GM18951 (cell line): ENCODE measurements at regions not wholly inside any gene's neighbourhood (a gene's known extent, or its start where the extent isn't known, plus 50 kb on each side); places are given as distances from the start of the nearest gene placed in this dataset.

Experiments
- POLR2A ChIP-seq: IDR thresholded peaks from 4 replicates; pipeline ENCODE4 v1.6.1; 2011; ENCODE audit warnings: mild to moderate bottlenecking; ENCODE audit not compliant: insufficient read length, insufficient read depth; ENCODE audit errors: extremely low read depth
- in situ Hi-C: fragments of 300-500 bp; cut with MboI; formaldehyde crosslinking; loops from one replicate; pipeline ENCODE4 v1.12.0; 2022; ENCODE audit warnings: low sequenced_read_pairs, mixed read lengths, inconsistent platforms; ENCODE audit not compliant: unreplicated experiment

DNA sequence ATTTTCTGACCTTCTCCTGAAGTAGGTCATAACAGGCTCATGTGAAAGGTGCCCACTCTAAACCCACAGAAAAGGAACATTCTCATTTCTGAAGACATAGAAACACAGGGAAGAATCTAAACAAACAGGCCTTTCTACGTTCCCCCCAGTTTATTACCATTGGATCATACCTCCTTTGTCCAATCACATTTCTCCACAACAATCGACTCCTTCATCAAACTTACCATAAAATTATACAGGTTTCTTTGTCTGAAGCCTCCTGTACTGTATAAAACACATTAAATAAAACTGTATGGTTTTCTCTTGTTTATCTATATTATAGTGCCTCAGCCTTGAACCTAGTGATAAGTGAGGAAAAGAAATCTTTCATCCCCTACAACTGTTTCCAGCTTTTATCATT lies 340.7 kb downstream of the ENC1 start:
- in situ Hi-C loops, result no loop called here
- no peak for TF ChIP-seq POLR2A

DNA sequence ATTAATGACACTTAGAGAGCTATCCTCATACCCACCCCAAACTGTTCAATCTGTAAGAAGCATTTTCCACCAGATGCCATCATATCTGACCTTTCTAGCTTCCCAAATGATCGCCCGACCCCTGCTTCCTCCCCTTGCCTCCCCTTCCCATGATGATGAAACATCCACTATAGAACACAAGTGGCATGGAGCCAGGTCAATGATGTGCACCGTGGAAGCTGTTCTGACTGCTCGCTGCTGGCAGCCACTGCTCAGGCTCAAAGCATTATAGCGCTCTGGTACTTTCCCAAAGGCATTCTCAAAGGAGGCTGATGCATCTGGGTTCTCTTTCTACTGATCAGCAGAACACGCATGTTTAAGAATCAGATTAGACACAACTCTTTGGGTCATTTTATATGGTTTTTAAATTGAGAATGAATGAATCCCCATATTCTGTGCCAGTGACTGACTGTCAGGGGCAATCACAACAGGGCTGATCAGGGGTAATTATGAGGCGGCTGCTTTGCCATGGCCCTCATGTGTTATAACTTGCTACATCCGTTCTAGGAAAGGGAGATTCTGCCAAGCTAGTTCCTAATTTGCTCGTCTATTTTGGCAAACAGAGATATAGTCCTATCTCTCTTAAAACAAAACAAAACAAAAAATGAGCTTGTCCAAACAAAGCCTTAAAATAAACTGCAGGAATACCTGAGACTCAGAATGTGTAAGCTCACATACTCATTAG lies 343.7 kb downstream of the ENC1 start:
- TF ChIP-seq POLR2A, result no peak
- in situ Hi-C loops, result no loop called here

DNA sequence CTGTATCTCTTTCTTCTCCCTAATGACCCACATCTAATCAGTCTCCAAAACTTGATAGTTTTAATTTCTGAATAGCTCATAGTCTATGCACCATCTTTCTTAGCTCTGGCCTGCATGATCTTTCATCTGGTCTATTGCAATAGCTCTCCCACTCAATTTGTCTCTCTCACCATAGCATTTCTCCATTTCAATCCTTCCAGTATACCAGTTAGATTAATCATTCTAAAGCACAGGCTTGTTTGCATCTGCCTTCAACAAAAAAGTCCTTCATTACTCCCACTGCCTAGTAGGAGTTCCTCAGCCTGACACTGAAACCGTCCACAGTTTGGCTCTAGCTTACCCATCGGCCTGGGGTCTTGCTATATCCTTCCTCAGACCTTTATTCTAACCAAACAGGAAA lies 344.9 kb downstream of the ENC1 start:
- no peak for TF ChIP-seq POLR2A
- in situ Hi-C loops, result no loop called here

DNA sequence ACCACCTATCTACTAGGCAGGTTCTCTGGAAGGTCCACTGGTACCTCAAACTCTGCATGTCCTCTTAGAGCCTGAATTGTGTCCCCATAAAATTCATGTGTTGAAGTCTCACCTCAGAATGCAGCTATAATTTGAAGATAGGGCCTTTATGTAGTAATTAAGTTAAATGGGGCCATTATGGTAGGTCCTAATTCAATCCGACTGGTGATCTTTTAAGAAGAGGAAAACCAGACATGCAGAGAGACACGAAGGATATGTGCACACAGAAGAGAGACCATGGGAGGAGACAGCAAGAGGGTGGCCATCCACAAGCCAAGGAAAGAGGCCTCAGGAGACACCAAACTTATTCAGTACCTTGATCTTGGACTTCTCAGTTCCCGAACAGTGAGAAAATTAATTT lies 345.4 kb downstream of the ENC1 start:
- no peak for TF ChIP-seq POLR2A
- in situ Hi-C loops, result no loop called here

DNA sequence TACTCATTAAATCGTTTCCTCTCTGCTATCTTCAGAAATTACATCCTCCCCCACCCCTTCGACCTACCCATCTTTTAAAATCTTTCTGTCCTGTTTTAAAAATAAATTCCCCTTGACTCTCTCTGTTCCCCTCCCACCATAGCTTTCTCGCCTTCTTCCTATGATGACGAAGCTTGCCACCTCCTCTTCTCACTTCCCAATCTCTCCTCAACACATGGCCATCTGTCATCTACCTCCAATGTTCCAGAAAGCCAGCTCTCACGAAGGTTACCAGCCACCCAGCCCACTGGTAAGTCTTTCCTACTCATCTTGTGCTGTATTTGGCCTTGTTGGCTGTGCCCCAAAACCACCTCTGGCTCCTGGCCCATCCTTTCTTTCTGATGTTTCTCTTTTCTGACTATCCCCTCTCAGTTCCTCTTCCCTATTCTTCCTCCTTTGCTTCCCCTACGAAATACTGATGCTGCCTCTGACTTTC lies 346.3 kb downstream of the ENC1 start:
- TF ChIP-seq POLR2A, result no peak
- in situ Hi-C loops, result no loop called here

DNA sequence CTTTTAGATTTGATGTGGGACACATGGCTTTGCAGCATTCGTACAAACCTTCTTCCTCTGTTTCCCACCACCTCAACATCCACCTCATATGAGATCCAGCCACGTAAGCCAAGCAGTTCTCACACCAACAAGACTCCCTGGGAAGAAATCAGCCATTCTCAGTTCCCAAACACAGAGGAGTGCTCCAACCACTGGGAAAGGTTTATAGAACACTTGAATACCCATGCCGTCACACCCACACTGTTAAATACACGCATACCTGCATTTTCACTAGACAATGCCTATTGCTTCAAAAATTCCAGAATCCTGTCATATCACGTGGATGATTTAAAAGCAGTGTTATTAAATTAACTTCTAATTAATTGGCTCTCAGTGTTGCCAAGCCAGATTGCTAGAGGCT lies 347.3 kb downstream of the ENC1 start:
- in situ Hi-C loops, result no loop called here
- TF ChIP-seq POLR2A, result no peak

DNA sequence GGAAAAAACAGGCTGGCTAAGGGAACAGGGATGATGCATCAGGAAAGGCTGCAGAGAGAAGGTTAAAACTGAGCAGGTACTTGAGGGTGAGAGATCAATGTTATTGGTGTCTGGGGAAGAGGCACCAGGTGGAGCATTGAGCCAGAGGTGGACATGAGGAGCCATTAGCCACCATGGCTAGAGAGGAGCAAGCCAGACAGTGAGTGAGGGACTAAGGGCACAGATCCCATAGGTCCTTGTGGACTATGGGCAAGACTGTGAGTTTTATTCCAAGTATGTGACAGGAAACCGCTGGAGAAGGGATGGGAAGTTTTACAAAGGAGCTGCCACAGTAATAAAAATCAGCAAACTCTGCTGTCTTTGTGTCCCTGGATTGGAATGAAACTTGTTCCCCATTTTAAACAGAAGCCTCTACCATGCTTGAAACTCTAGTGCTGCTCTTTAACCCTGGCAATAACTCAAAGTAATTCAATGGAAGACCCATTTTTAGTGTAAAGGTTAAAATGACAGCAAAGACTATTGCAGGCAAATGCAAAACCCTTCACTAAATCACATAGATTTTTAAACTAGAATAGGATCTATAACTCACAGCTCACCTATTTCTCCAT lies 349.8 kb downstream of the ENC1 start:
- TF ChIP-seq POLR2A, result no peak
- in situ Hi-C loops, result no loop called here

DNA sequence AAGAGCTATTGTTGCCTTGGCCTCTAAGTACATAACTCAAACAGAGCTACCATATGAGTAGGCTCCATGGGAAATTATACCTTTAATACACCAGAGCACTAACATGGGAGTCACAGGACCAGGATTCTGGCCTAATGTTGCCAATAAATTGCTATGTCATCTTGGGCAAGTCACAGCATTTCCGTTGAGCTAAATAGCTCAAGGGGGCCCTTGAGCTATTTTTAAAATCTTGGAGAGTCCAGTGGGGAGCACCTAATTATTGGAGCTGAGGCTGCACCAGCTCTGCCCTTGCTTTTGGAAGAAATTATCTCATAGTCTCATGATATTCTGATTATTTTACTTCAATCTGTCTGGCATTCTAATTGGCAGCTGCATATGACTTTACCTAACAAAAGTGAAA lies 350.8 kb downstream of the ENC1 start:
- TF ChIP-seq POLR2A, result no peak
- in situ Hi-C loops, result no loop called here

DNA sequence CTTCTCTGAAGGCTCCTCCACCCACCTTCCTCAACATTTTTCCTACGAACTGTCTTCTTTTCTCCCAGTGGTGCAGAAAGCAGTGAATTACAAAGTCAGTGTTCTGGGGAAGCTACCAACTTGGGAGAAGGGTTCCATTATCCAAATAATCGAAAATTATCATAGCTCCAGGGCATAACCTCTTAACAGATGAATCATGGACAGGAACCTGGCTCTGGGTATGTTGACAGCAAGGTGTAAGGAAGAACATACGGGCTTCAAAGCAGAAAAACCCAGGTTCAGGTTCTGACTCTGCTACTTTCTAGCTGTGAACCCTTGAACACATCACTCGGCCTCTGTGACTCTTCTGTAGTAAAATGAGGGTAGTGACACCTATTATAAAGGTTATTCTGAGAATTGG lies 351.3 kb downstream of the ENC1 start:
- in situ Hi-C loops, result no loop called here
- no peak for TF ChIP-seq POLR2A

DNA sequence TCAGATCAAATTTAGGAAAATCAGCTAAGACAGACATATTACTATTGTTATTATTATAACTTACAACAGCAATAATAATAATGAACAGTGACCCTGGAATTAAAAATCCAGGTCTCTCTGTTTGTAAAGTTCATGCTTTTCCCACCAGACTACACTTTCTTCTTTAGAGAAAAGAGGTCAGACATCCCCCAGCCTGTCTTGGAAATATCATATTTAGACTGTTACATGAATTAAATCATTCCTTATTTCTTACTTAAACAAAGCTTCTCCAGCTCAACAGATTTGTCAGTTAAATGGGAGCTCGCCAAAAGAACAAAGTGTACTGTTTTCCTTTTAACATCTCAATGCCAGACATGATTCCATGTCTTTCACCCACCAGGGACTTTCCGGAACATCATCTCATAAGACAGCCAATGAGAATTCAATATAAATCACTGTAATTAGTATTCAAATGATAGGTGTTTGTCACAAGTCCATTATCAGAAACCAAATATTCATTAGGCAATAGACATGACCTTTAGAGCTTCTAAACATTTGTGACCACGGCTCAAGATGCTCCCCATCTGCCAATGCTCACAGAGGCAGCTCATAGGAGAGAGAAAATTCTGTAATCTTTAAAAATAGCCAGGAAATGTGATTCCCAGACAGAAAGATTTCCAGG lies 351.9 kb downstream of the ENC1 start:
- TF ChIP-seq POLR2A, result no peak
- in situ Hi-C loops, result no loop called here

DNA sequence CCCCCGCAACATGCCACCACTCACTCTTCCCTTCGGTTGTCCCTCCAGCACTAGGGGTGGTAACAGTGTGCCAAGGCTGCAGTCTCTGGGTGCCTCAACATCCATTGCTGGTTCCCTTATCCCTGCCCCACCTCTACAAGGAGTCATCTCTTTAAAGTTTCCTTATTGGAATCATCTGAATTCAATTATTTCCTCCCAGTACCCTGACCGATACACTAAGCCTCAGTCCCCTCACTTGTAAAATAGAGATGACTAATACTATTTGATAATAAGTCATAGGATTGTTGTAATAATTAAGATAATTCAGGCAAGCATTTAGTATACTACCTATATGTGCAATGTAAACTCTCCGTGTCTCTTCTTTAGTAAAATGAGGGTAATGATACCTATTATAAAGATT lies 352.5 kb downstream of the ENC1 start:
- TF ChIP-seq POLR2A, result no peak
- in situ Hi-C loops, result no loop called here

DNA sequence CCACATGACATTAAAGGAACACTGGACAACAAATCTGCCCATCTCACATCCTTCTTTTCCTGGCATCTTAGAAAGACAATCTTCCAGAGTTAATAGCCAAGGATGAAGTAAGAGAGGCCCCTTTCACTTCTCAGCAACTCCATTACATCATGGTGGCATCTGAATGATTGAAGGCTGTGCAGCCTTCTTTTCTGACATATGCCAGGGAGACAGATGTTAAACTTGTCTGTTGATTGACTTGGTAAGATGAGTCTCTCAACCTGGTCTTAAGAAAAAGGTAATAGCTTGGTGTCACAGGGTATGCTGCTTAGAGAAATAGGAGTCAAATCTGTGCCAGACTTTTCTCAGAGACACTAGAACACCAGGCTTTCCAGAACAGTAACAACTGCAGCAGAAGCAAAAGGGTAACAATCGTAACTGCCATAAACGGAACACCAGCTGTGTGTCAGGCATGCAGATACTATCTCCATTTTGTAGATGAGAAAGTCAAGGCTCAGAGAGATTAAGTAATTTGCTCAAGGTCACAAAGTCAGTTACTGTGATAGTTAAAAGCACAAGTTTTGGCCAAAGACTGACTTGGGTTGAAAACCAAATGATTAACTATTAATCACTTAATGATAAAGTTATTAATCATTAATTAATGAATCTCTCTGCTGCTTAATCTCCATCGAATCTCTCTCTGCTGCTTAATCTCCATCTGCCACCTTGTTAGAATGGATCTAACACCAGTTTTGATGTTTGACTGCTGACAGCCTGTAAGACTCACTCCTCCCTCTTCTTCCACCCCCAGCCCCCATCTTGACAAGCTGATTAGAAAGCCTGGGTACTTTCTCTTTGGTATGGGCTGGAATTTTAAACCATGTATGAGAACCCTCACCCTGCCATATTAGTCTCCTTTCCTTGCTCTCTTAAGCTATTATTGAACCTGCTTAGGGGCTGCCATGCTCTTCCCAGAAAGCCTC lies 353.5 kb downstream of the ENC1 start:
- no peak for TF ChIP-seq POLR2A
- in situ Hi-C loops, result no loop called here
